MCF 10A (cell line): ENCODE measurements at regions not wholly inside any gene's neighbourhood (a gene's known extent, or its start where the extent isn't known, plus 50 kb on each side); places are given as distances from the start of the nearest gene placed in this dataset.
"Not testable (repeated sequence)": the region's sequence is repeated elsewhere in the genome, so short reads cannot be mapped to it uniquely, and the experiment has no call there.

Source experiments
- BruUV-seq: library from RNA; stranded (reverse); fragments of 400-500 nt; replicated peaks from 2 replicates; lab custom pipeline; 2021; lab: Mats Ljungman, UMichigan
- CTCF ChIA-PET: fragments of 300-600 bp; sonication (Branson Sonifier 250); formaldehyde crosslinking; extraction: SDS; loops from one replicate; lab custom pipeline; 2021; ENCODE audit warnings: antibody characterized with exemption, inconsistent platforms; lab: Yijun Ruan, JAX
- POLR2A ChIA-PET: fragments of 300-600, 350-650 bp; sonication (Branson Sonifier 250); formaldehyde crosslinking; extraction: SDS; loops from one replicate; lab custom pipeline; 2020; ENCODE audit warnings: antibody characterized with exemption, inconsistent platforms; lab: Yijun Ruan, JAX
- DNase-seq: peaks from one replicate; pipeline ENCODE4 v3.0.0-alpha.2; 2018; ENCODE audit not compliant: unreplicated experiment
- H3K27ac Mint-ChIP-seq: one replicate; pipeline ENCODE4 v1.8.0; 2022; ENCODE audit warnings: mild to moderate bottlenecking, low read depth, mixed read lengths; ENCODE audit not compliant: unreplicated experiment
- H3K27me3 Mint-ChIP-seq: one replicate; pipeline ENCODE4 v1.8.0; 2022; ENCODE audit warnings: mixed read lengths; ENCODE audit not compliant: insufficient read depth, unreplicated experiment
- H3K36me3 Mint-ChIP-seq: one replicate; pipeline ENCODE4 v1.8.0; 2022; ENCODE audit warnings: mild to moderate bottlenecking, moderate library complexity, mixed read lengths; ENCODE audit not compliant: insufficient read depth, unreplicated experiment
- H3K4me1 Mint-ChIP-seq: one replicate; pipeline ENCODE4 v1.8.0; 2022; ENCODE audit warnings: mixed read lengths; ENCODE audit not compliant: insufficient read depth, unreplicated experiment
- H3K4me3 Mint-ChIP-seq: one replicate; pipeline ENCODE4 v1.8.0; 2022; ENCODE audit warnings: mild to moderate bottlenecking, moderate library complexity, mixed read lengths; ENCODE audit not compliant: unreplicated experiment
- H3K9me3 Mint-ChIP-seq: one replicate; pipeline ENCODE4 v1.8.0; 2022; ENCODE audit warnings: mixed read lengths; ENCODE audit not compliant: unreplicated experiment
- CTCF ChIP-seq: fragments of 200-600 bp; IDR thresholded peaks from one replicate; pipeline ENCODE4 v1.8.0; 2022; ENCODE audit warnings: antibody characterized with exemption, mild to moderate bottlenecking; ENCODE audit not compliant: unreplicated experiment
- intact Hi-C: fragments of 100-400 bp; cut with micrococcal nuclease; formaldehyde crosslinking; loops from 2 replicates; pipeline ENCODE4 v1.14.1; 2022

GRCh38 chr4:36609661-36610060 is 328.2 kb downstream of the DTHD1 start:
- ChIA-PET POLR2A (interaction anchor here (0.6 kb wide), 1 partner anchor 207 kb away, joined by 4 read pairs; no protein-coding TSS in a partner anchor), CTCF (interaction anchor here (0.5 kb wide), 1 partner anchor 29 kb away, joined by 5 read pairs; no protein-coding TSS in a partner anchor)
- BruUV-seq, result no TSS peak
- Mint-ChIP-seq H3K27ac (no peak overlapping the region), H3K4me1 (peaks cover 16% of the 10 kb centered on the region), H3K36me3 (no peaks in the 10 kb centered on the region), H3K27me3 (no peaks in the 10 kb centered on the region), H3K4me3 (no peak overlapping the region), H3K9me3 (peaks cover 13% of the 10 kb centered on the region)
- intact Hi-C loops, result no loop called here
- TF ChIP-seq CTCF, result no peak
- DNase-seq, result no peak

GRCh38 chr4:36610628-36611027 is 329.2 kb downstream of the DTHD1 start:
- Mint-ChIP-seq H3K4me1 (peaks cover 16% of the 10 kb centered on the region), H3K27ac (no peak overlapping the region), H3K4me3 (no peak overlapping the region), H3K27me3 (no peaks in the 10 kb centered on the region), H3K36me3 (no peaks in the 10 kb centered on the region), H3K9me3 (peaks cover 13% of the 10 kb centered on the region)
- ChIA-PET CTCF (no interaction called here), POLR2A (no interaction called here)
- TF ChIP-seq CTCF, result no peak
- DNase-seq, result no peak
- intact Hi-C loops, result no loop called here
- BruUV-seq, result no TSS peak

- Mint-ChIP-seq H3K9me3 (peaks cover 22% of the 10 kb centered on the region), H3K4me1 (peaks cover 16% of the 10 kb centered on the region)
- DNase-seq, result peak; percentile 43
- H3K27me3 Mint-ChIP-seq, CTCF ChIA-PET, BruUV-seq, H3K36me3 Mint-ChIP-seq, H3K4me3 Mint-ChIP-seq, H3K27ac Mint-ChIP-seq, intact Hi-C loops: not testable (repeated sequence)
- POLR2A ChIA-PET, result interaction anchor here (0.6 kb wide), 1 partner anchor 1213 kb away, joined by 4 read pairs; no protein-coding TSS in a partner anchor
These were observed 331.7 kb downstream of the DTHD1 start for GRCh38 chr4:36613142-36613541.

GRCh38 chr4:36614011-36614410 is 332.6 kb downstream of the DTHD1 start:
- intact Hi-C loops, result no loop called here
- no peaks in the 10 kb centered on the region for H3K27me3 Mint-ChIP-seq
- H3K4me1 Mint-ChIP-seq, result peaks cover 16% of the 10 kb centered on the region
- DNase-seq, result no peak
- H3K36me3 Mint-ChIP-seq, result no peaks in the 10 kb centered on the region
- ChIA-PET CTCF (no interaction called here), POLR2A (interaction anchor here (0.7 kb wide), 2 partner anchors 62 to 172 kb away, joined by 3 to 4 read pairs; no protein-coding TSS in a partner anchor)
- TF ChIP-seq CTCF, result no peak
- BruUV-seq, result no TSS peak
- no peak overlapping the region for H3K4me3 Mint-ChIP-seq
- H3K27ac Mint-ChIP-seq, result no peak overlapping the region
- peaks cover 22% of the 10 kb centered on the region for H3K9me3 Mint-ChIP-seq
